ENCODE measurements at regions not wholly inside any gene's neighbourhood (a gene's known extent, or its start where the extent isn't known, plus 50 kb on each side); places are given as distances from the start of the nearest gene placed in this dataset.

- DNase-seq: no peak
- Histone ChIP-seq H3K27ac (ENCODE audit: low read depth in 1 of 2, low read length in 2 of 2) (no peak overlapping the region), H3K4me2 (replicated peaks; ENCODE audit: extremely low read depth, low read length, poor library complexity, severe bottlenecking) (no peak overlapping the region), H2AFZ (ENCODE audit: insufficient read depth, low read depth, low read length, poor library complexity, severe bottlenecking) (no peak overlapping the region), H3K79me2 (ENCODE audit: insufficient read depth, low read length) (no peaks in the 10 kb centered on the region), H3K4me3 (replicated peaks in 1 of 3; ENCODE audit: low read depth in 2 of 3, low read length in 3 of 3) (no peak overlapping the region), H4K20me1 (ENCODE audit: insufficient read depth, low read length) (no peaks in the 10 kb centered on the region), H3K9ac (ENCODE audit: insufficient read depth, low read length, poor library complexity, severe bottlenecking) (no peak overlapping the region), H3K4me1 (ENCODE audit: control insufficient read depth in 1 of 2, insufficient read depth in 2 of 2, low read length in 2 of 2) (no peaks in the 10 kb centered on the region), H3K27me3 (ENCODE audit: control insufficient read depth in 2 of 2, insufficient read depth in 2 of 2, low read length in 2 of 2) (no peaks in the 10 kb centered on the region), H3K36me3 (replicated peaks in 1 of 2; ENCODE audit: control insufficient read depth in 1 of 2, insufficient read depth in 2 of 2, low read length in 2 of 2) (no peaks in the 10 kb centered on the region), H3K9me3 (replicated peaks in 1 of 2; ENCODE audit: control insufficient read depth in 1 of 2, insufficient read depth in 1 of 2, low read length in 2 of 2) (no peaks in the 10 kb centered on the region)
- Mint-ChIP-seq H3K27ac (no peak overlapping the region), H3K9me3 (peaks cover 0 to 7% (median 1%) of the 10 kb centered on the region in 7 donors), H3K4me1 (no peaks in the 10 kb centered on the region), H3K27me3 (ENCODE audit: low read depth in 3 of 3) (peaks cover 1 to 8% (median 2%) of the 10 kb centered on the region in 3 donors), H3K36me3 (no peaks in the 10 kb centered on the region), H3K4me3 (no peak overlapping the region)
- no peak for TF ChIP-seq CTCF (IDR thresholded peaks at IDR 0.05)
- WGBS (ENCODE audit: insufficient coverage): no CpG with 5 or more reads among the region's 2 CpGs
- intact Hi-C loops (cut with micrococcal nuclease): no loop called here
Measured at GRCh38 chr7:152905949-152906348, 146.4 kb downstream of the ACTR3B start.

GRCh38 chr7:152907042-152907761, 147.7 kb downstream of the ACTR3B start:
- Histone ChIP-seq H3K9me3 (replicated peaks in 1 of 2; ENCODE audit: control insufficient read depth in 1 of 2, insufficient read depth in 1 of 2, low read length in 2 of 2) (no peaks in the 10 kb centered on the region), H3K27ac (ENCODE audit: low read depth in 1 of 2, low read length in 2 of 2) (no peak overlapping the region), H4K20me1 (ENCODE audit: insufficient read depth, low read length) (no peaks in the 10 kb centered on the region), H3K4me1 (ENCODE audit: control insufficient read depth in 1 of 2, insufficient read depth in 2 of 2, low read length in 2 of 2) (no peaks in the 10 kb centered on the region), H2AFZ (ENCODE audit: insufficient read depth, low read depth, low read length, poor library complexity, severe bottlenecking) (no peak overlapping the region), H3K4me2 (replicated peaks; ENCODE audit: extremely low read depth, low read length, poor library complexity, severe bottlenecking) (no peak overlapping the region), H3K4me3 (replicated peaks in 1 of 3; ENCODE audit: low read depth in 2 of 3, low read length in 3 of 3) (no peak overlapping the region), H3K27me3 (ENCODE audit: control insufficient read depth in 2 of 2, insufficient read depth in 2 of 2, low read length in 2 of 2) (no peaks in the 10 kb centered on the region), H3K9ac (ENCODE audit: insufficient read depth, low read length, poor library complexity, severe bottlenecking) (no peak overlapping the region), H3K36me3 (replicated peaks in 1 of 2; ENCODE audit: control insufficient read depth in 1 of 2, insufficient read depth in 2 of 2, low read length in 2 of 2) (no peaks in the 10 kb centered on the region), H3K79me2 (ENCODE audit: insufficient read depth, low read length) (no peaks in the 10 kb centered on the region)
- DNase-seq: no peak
- Mint-ChIP-seq H3K27me3 (ENCODE audit: low read depth in 3 of 3) (peaks cover 1 to 8% (median 2%) of the 10 kb centered on the region in 3 donors), H3K27ac (no peak overlapping the region), H3K4me3 (no peak overlapping the region), H3K36me3 (no peaks in the 10 kb centered on the region), H3K9me3 (peaks cover 0 to 7% (median 1%) of the 10 kb centered on the region in 7 donors), H3K4me1 (no peaks in the 10 kb centered on the region)
- intact Hi-C loops (cut with micrococcal nuclease): no loop called here
- TF ChIP-seq CTCF (IDR thresholded peaks at IDR 0.05): no peak
- WGBS (ENCODE audit: insufficient coverage): 100% methylated on average over 4 of the region's 11 CpGs

All from CD14-positive monocyte (primary cell).